Panc1 (cell line): ENCODE measurements at regions not wholly inside any gene's neighbourhood (a gene's known extent, or its start where the extent isn't known, plus 50 kb on each side); places are given as distances from the start of the nearest gene placed in this dataset.

Source experiments
- ATAC-seq: fragments of 200-7000 bp; cut with Tn5 transposase; 2 replicates; pipeline ENCODE4 v1.9.1; 2020; ENCODE audit warnings: mild to moderate bottlenecking, moderate library complexity
- BruUV-seq: library from RNA; stranded (reverse); fragments of 400-500 nt; replicated peaks from 2 replicates; lab custom pipeline; 2021; lab: Mats Ljungman, UMichigan
- CTCF ChIA-PET: fragments of 300-600 bp; sonication (Branson Sonifier 250); formaldehyde crosslinking; loops from one replicate; lab custom pipeline; 2022; ENCODE audit warnings: antibody characterized with exemption; lab: Charles Lee
- POLR2A ChIA-PET: fragments of 300-600 bp; sonication (Branson Sonifier 250); formaldehyde crosslinking; loops from one replicate; lab custom pipeline; 2022; ENCODE audit warnings: antibody characterized with exemption; lab: Charles Lee
- DNase-seq: peaks from one replicate; pipeline ENCODE4 v3.0.0-alpha.2; 2010; ENCODE audit warnings: low read depth, low spot score
- H3K27ac ChIP-seq: 2 replicates; pipeline ENCODE4 v1.5.1; 2011; ENCODE audit warnings: mild to moderate bottlenecking, low read length, inconsistent platforms
- H3K27me3 ChIP-seq: fragments of 200-500 bp; sonication (Bioruptor generic); 2 replicates; pipeline ENCODE4 v1.6.0; 2014; ENCODE audit warnings: low read length, inconsistent platforms; ENCODE audit not compliant: control insufficient read depth, insufficient read depth
- H3K36me3 ChIP-seq: fragments of 200-500 bp; sonication (Bioruptor generic); 2 replicates; pipeline ENCODE4 v1.5.1; 2014; ENCODE audit warnings: inconsistent platforms, mild to moderate bottlenecking, low read length, moderate library complexity; ENCODE audit not compliant: control insufficient read depth, insufficient read depth
- H3K4me1 ChIP-seq: 2 replicates; pipeline ENCODE4 v1.5.1; 2011; ENCODE audit warnings: inconsistent platforms, mild to moderate bottlenecking, low read length, moderate library complexity; ENCODE audit not compliant: control insufficient read depth, insufficient read depth
- H3K4me3 ChIP-seq, 2 experiments: 2 replicates each; pipeline ENCODE4 v1.5.1; 2011 to 2012; ENCODE audit warnings: low read depth in 2 of 2, low read length in 2 of 2, mild to moderate bottlenecking in 2 of 2, inconsistent platforms in 1 of 2, moderate library complexity in 1 of 2
- H3K9me3 ChIP-seq: fragments of 200-500 bp; sonication (Bioruptor generic); 2 replicates; pipeline ENCODE4 v1.5.1; 2014; ENCODE audit warnings: low read depth, mild to moderate bottlenecking, inconsistent platforms, low read length, moderate library complexity; ENCODE audit not compliant: control insufficient read depth, insufficient read depth
- POLR2AphosphoS5 ChIP-seq: IDR thresholded peaks from 2 replicates; pipeline ENCODE4 v1.6.1; 2012; ENCODE audit warnings: mild to moderate bottlenecking, low read depth, low read length, moderate library complexity
- SIN3A ChIP-seq: IDR thresholded peaks from 2 replicates; pipeline ENCODE4 v1.6.1; 2012; ENCODE audit warnings: low read depth, mild to moderate bottlenecking, low read length, moderate library complexity, borderline replicate concordance; ENCODE audit not compliant: insufficient read depth
- TCF7L2 ChIP-seq: IDR thresholded peaks from 2 replicates; pipeline ENCODE4 v1.6.1; 2011; ENCODE audit warnings: mild to moderate bottlenecking, low read depth, low read length, inconsistent platforms
- in situ Hi-C: cut with HindIII; loops from 2 replicates; pipeline ENCODE4 v1.10.0; 2016; ENCODE audit warnings: low sequenced_read_pairs, low pct_unique_long_range_greater_than_20kb
- intact Hi-C: fragments of 100-400 bp; cut with micrococcal nuclease; formaldehyde crosslinking; loops from one replicate; pipeline ENCODE4 v1.10.0; 2022; ENCODE audit not compliant: unreplicated experiment
- TF ChIP-seq, protein P1 (sequence below): fragments of 450-650 bp; IDR thresholded peaks from 2 replicates; pipeline ENCODE4 v1.5.1; 2017; ENCODE audit warnings: mild to moderate bottlenecking
- TF ChIP-seq, protein P2 (sequence below), 2 experiments: IDR thresholded peaks; 2 replicates each; pipeline ENCODE4 v1.6.1; 2011 to 2012; ENCODE audit warnings: low read depth in 2 of 2, control low read depth in 1 of 2, low read length in 1 of 2, mild to moderate bottlenecking in 1 of 2, moderate library complexity in 1 of 2; ENCODE audit not compliant: insufficient read depth in 1 of 2

DNA sequence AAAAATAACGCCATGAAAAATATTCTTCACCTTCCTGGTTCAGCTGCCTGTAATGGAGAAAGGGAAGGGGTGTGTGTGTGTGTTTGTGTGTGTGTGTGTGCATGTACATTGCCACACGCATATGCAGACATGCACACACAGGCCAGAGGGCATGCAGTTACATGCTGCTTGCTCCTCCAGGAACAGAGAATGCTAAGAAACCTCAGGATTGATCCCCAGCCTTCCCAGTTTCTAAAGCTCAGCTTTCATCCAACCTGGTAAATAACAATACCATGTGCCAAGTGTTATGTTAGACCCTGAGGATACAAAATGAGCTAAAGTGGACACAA is 241.7 kb downstream of the SPTSSA start:
- CTCF ChIA-PET = no interaction called here
- POLR2A ChIA-PET = no interaction called here
- BruUV-seq = no TSS peak
- intact Hi-C loops (loop anchor here (10.0 kb wide), 1 partner anchor 96 kb away; no protein-coding TSS in a partner anchor), in situ Hi-C loops (no loop called here)
- Histone ChIP-seq H3K4me1 (no peaks in the 10 kb centered on the region), H3K27ac (no peak overlapping the region), H3K9me3 (no peaks in the 10 kb centered on the region), H3K4me3 (no peak overlapping the region), H3K36me3 (no peaks in the 10 kb centered on the region), H3K27me3 (no peaks in the 10 kb centered on the region)
- ATAC-seq (no peak), DNase-seq (no peak)
- TF ChIP-seq, protein P1, sequence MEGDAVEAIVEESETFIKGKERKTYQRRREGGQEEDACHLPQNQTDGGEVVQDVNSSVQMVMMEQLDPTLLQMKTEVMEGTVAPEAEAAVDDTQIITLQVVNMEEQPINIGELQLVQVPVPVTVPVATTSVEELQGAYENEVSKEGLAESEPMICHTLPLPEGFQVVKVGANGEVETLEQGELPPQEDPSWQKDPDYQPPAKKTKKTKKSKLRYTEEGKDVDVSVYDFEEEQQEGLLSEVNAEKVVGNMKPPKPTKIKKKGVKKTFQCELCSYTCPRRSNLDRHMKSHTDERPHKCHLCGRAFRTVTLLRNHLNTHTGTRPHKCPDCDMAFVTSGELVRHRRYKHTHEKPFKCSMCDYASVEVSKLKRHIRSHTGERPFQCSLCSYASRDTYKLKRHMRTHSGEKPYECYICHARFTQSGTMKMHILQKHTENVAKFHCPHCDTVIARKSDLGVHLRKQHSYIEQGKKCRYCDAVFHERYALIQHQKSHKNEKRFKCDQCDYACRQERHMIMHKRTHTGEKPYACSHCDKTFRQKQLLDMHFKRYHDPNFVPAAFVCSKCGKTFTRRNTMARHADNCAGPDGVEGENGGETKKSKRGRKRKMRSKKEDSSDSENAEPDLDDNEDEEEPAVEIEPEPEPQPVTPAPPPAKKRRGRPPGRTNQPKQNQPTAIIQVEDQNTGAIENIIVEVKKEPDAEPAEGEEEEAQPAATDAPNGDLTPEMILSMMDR = no peak
- TF ChIP-seq POLR2AphosphoS5 (no peak), SIN3A (no peak), TCF7L2 (no peak)
- TF ChIP-seq, protein P2, sequence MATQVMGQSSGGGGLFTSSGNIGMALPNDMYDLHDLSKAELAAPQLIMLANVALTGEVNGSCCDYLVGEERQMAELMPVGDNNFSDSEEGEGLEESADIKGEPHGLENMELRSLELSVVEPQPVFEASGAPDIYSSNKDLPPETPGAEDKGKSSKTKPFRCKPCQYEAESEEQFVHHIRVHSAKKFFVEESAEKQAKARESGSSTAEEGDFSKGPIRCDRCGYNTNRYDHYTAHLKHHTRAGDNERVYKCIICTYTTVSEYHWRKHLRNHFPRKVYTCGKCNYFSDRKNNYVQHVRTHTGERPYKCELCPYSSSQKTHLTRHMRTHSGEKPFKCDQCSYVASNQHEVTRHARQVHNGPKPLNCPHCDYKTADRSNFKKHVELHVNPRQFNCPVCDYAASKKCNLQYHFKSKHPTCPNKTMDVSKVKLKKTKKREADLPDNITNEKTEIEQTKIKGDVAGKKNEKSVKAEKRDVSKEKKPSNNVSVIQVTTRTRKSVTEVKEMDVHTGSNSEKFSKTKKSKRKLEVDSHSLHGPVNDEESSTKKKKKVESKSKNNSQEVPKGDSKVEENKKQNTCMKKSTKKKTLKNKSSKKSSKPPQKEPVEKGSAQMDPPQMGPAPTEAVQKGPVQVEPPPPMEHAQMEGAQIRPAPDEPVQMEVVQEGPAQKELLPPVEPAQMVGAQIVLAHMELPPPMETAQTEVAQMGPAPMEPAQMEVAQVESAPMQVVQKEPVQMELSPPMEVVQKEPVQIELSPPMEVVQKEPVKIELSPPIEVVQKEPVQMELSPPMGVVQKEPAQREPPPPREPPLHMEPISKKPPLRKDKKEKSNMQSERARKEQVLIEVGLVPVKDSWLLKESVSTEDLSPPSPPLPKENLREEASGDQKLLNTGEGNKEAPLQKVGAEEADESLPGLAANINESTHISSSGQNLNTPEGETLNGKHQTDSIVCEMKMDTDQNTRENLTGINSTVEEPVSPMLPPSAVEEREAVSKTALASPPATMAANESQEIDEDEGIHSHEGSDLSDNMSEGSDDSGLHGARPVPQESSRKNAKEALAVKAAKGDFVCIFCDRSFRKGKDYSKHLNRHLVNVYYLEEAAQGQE (IDR thresholded peaks at IDR 0.05; ENCODE audit: insufficient read depth in 1 of 2, low read depth in 2 of 2, low read length in 1 of 2) = no peak

DNA sequence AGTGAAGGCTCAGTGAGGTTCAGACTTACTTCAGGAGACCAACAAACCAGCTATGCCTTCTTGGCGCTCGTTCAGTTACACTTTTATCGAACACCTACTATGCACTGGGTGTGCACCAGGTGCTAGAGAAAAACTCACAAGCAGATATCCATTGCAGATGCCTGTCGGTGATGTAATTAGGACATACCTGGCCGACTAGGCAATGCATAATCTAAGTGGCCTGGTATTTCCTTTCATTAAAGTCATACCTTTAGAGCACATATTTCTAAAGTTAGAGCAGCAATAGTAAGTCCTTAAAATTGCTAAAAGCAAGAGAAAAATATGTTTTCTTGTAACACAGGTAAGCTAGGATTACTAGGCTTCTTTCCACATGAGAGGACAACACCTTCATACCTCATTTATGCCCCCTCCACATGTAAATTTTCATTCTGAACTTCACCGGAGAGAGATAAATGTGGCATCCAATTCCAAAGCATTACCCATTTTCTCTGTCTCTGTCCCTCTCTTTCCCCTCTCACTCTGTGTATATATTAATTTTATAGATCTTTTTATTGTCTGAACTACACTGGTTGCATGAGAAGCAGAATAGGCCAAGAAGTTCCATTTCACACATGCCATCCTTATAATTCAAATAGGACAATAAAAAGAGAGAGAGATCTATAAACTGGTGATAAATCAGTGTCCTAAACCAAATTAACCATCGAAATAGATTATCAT is 242.2 kb downstream of the SPTSSA start:
- CTCF ChIA-PET = interaction anchor here (0.8 kb wide), 1 partner anchor 8 kb away, joined by 3 read pairs; no protein-coding TSS in a partner anchor
- Histone ChIP-seq H3K36me3 (no peaks in the 10 kb centered on the region), H3K4me3 (no peak overlapping the region), H3K27me3 (no peaks in the 10 kb centered on the region), H3K4me1 (no peaks in the 10 kb centered on the region), H3K9me3 (no peaks in the 10 kb centered on the region), H3K27ac (no peak overlapping the region)
- DNase-seq (no peak), ATAC-seq (no peak)
- in situ Hi-C loops = no loop called here
- no TSS peak for BruUV-seq
- POLR2A ChIA-PET = no interaction called here
- intact Hi-C loops = loop anchor here (10.0 kb wide), 1 partner anchor 95 kb away; no protein-coding TSS in a partner anchor
- TF ChIP-seq SIN3A = no peak
- TF ChIP-seq TCF7L2 = no peak
- TF ChIP-seq, protein P1 = no peak
- no peak for TF ChIP-seq POLR2AphosphoS5
- TF ChIP-seq, protein P2 (IDR thresholded peaks at IDR 0.05; ENCODE audit: insufficient read depth in 1 of 2, low read depth in 2 of 2, low read length in 1 of 2) = no peak
